CD14-positive monocyte (primary cell): ENCODE measurements at regions not wholly inside any gene's neighbourhood (a gene's known extent, or its start where the extent isn't known, plus 50 kb on each side); places are given as distances from the start of the nearest gene placed in this dataset.

Experiments used
- DNase-seq, 3 donors: peaks; one replicate each; pipeline ENCODE4 v3.0.0-alpha.2; 2011 to 2022
- H2AFZ ChIP-seq: 2 replicates; pipeline ENCODE4 v1.6.0; 2012; ENCODE audit warnings: mild to moderate bottlenecking, low read depth, low read length, inconsistent platforms; ENCODE audit not compliant: insufficient read depth, poor library complexity, severe bottlenecking
- H3K27ac ChIP-seq, 2 donors: 1 replicate in 1 of 2; 2 replicates in 1 of 2; pipeline ENCODE4 v1.5.1; 2012 to 2013; ENCODE audit warnings: low read length in 2 of 2, control low read depth in 1 of 2, inconsistent platforms in 1 of 2, low read depth in 1 of 2, mild to moderate bottlenecking in 1 of 2
- H3K27me3 ChIP-seq, 2 donors: one replicate each; pipeline versions ENCODE4 v1.6.0 to v1.6.1; 2011 to 2013; ENCODE audit warnings: low read length in 2 of 2; ENCODE audit not compliant: control insufficient read depth in 2 of 2, insufficient read depth in 2 of 2
- H3K36me3 ChIP-seq, 2 donors: replicated peaks in 1 of 2; 1 replicate in 1 of 2; 2 replicates in 1 of 2; pipeline versions ENCODE4 v1.5.1 to v1.6.1; 2012 to 2013; ENCODE audit warnings: low read length in 2 of 2, control low read depth in 1 of 2, inconsistent platforms in 1 of 2, mild to moderate bottlenecking in 1 of 2; ENCODE audit not compliant: insufficient read depth in 2 of 2, control insufficient read depth in 1 of 2
- H3K4me1 ChIP-seq, 2 donors: 1 replicate in 1 of 2; 2 replicates in 1 of 2; pipeline versions ENCODE4 v1.5.1 to v1.6.1; 2012 to 2013; ENCODE audit warnings: low read length in 2 of 2, control low read depth in 1 of 2, inconsistent platforms in 1 of 2, mild to moderate bottlenecking in 1 of 2, moderate library complexity in 1 of 2; ENCODE audit not compliant: insufficient read depth in 2 of 2, control insufficient read depth in 1 of 2
- H3K4me2 ChIP-seq: replicated peaks from 2 replicates; pipeline ENCODE3; 2012; ENCODE audit warnings: low read length, moderate library complexity, mild to moderate bottlenecking; ENCODE audit not compliant: poor library complexity, severe bottlenecking; ENCODE audit errors: extremely low read depth
- H3K4me3 ChIP-seq, 3 experiments: fragments of 200-600 bp in 1 of 3; sonication (generic) in 1 of 3; replicated peaks in 1 of 3; 1 replicate in 2 of 3; 2 replicates in 1 of 3; pipeline ENCODE4 v1.5.1; 2011 to 2013; ENCODE audit warnings: low read length in 3 of 3, mild to moderate bottlenecking in 3 of 3, control low read depth in 2 of 3, low read depth in 2 of 3, inconsistent platforms in 1 of 3, moderate library complexity in 1 of 3
- H3K79me2 ChIP-seq: 2 replicates; pipeline ENCODE4 v1.6.0; 2012; ENCODE audit warnings: mild to moderate bottlenecking, control low read depth, inconsistent platforms, low read length, moderate library complexity; ENCODE audit not compliant: insufficient read depth
- H3K9ac ChIP-seq: 2 replicates; pipeline ENCODE4 v1.6.0; 2017; ENCODE audit warnings: low read length, mild to moderate bottlenecking; ENCODE audit not compliant: insufficient read depth, poor library complexity, severe bottlenecking
- H3K9me3 ChIP-seq, 2 donors: replicated peaks in 1 of 2; 1 replicate in 1 of 2; 2 replicates in 1 of 2; pipeline versions ENCODE4 v1.5.1 to v1.6.1; 2012 to 2013; ENCODE audit warnings: low read length in 2 of 2, control low read depth in 1 of 2; ENCODE audit not compliant: control insufficient read depth in 1 of 2, insufficient read depth in 1 of 2
- H4K20me1 ChIP-seq: 2 replicates; pipeline ENCODE4 v1.6.0; 2012; ENCODE audit warnings: mild to moderate bottlenecking, low read length, control low read depth, moderate library complexity; ENCODE audit not compliant: insufficient read depth
- H3K27ac Mint-ChIP-seq, 7 donors: one replicate each; pipeline ENCODE4 v1.8.0; 2020; ENCODE audit warnings: mild to moderate bottlenecking in 7 of 7, mixed read lengths in 7 of 7, moderate library complexity in 6 of 7, inconsistent platforms in 2 of 7
- H3K27me3 Mint-ChIP-seq, 3 donors: one replicate each; pipeline ENCODE4 v1.8.0; 2021 to 2022; ENCODE audit warnings: low read depth in 3 of 3, mild to moderate bottlenecking in 3 of 3, mixed read lengths in 3 of 3, moderate library complexity in 3 of 3, inconsistent platforms in 1 of 3
- H3K36me3 Mint-ChIP-seq, 2 donors: one replicate each; pipeline ENCODE4 v1.8.0; 2020; ENCODE audit warnings: mixed read lengths in 2 of 2, inconsistent platforms in 1 of 2, mild to moderate bottlenecking in 1 of 2
- H3K4me1 Mint-ChIP-seq: one replicate; pipeline ENCODE4 v1.8.0; 2020; ENCODE audit warnings: mild to moderate bottlenecking, mixed read lengths
- H3K4me3 Mint-ChIP-seq, 2 donors: one replicate each; pipeline ENCODE4 v1.8.0; 2020; ENCODE audit warnings: mild to moderate bottlenecking in 2 of 2, mixed read lengths in 2 of 2, moderate library complexity in 1 of 2
- H3K9me3 Mint-ChIP-seq, 7 donors: one replicate each; pipeline ENCODE4 v1.8.0; 2020 to 2022; ENCODE audit warnings: mixed read lengths in 7 of 7, mild to moderate bottlenecking in 6 of 7, moderate library complexity in 6 of 7, inconsistent platforms in 2 of 7
- WGBS: methylation state at CpG from one replicate; pipeline ENCODE4 v1.1.5; 2013; ENCODE audit warnings: missing lambda C conversion rate; ENCODE audit not compliant: insufficient coverage; 5-methylcytosine and 5-hydroxymethylcytosine counted together
- intact Hi-C, 2 donors: fragments of 100-400 bp; cut with micrococcal nuclease; formaldehyde crosslinking; loops; one replicate each; pipeline versions ENCODE4 v1.15.0 to v1.15.1; 2023
- TF ChIP-seq, protein P1 (sequence below): fragments of 200-600 bp; IDR thresholded peaks from one replicate; pipeline ENCODE4 v1.8.0; 2022; ENCODE audit warnings: antibody characterized with exemption, mild to moderate bottlenecking

GRCh38 chr3:54032598-54032997 lies 89.8 kb upstream of the CACNA2D3 start:
- intact Hi-C loops: no loop called here
- H3K27ac Mint-ChIP-seq: no peak overlapping the region
- Histone ChIP-seq H3K4me1 (no peaks in the 10 kb centered on the region), H3K36me3 (no peaks in the 10 kb centered on the region), H3K9me3 (no peaks in the 10 kb centered on the region), H3K4me3 (no peak overlapping the region), H3K79me2 (no peaks in the 10 kb centered on the region), H3K4me2 (no peak overlapping the region), H3K27me3 (no peaks in the 10 kb centered on the region), H2AFZ (no peak overlapping the region), H3K27ac (no peak overlapping the region), H4K20me1 (no peaks in the 10 kb centered on the region), H3K9ac (no peak overlapping the region)
- TF ChIP-seq, protein P1, sequence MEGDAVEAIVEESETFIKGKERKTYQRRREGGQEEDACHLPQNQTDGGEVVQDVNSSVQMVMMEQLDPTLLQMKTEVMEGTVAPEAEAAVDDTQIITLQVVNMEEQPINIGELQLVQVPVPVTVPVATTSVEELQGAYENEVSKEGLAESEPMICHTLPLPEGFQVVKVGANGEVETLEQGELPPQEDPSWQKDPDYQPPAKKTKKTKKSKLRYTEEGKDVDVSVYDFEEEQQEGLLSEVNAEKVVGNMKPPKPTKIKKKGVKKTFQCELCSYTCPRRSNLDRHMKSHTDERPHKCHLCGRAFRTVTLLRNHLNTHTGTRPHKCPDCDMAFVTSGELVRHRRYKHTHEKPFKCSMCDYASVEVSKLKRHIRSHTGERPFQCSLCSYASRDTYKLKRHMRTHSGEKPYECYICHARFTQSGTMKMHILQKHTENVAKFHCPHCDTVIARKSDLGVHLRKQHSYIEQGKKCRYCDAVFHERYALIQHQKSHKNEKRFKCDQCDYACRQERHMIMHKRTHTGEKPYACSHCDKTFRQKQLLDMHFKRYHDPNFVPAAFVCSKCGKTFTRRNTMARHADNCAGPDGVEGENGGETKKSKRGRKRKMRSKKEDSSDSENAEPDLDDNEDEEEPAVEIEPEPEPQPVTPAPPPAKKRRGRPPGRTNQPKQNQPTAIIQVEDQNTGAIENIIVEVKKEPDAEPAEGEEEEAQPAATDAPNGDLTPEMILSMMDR: no peak
- no peaks in the 10 kb centered on the region for H3K36me3 Mint-ChIP-seq
- H3K27me3 Mint-ChIP-seq: peaks cover 2 to 4% (median 4%) of the 10 kb centered on the region in 3 donors
- WGBS: 92% methylated on average over 2 of the region's 5 CpGs
- H3K4me3 Mint-ChIP-seq: no peak overlapping the region
- DNase-seq: no peak
- no peaks in the 10 kb centered on the region for H3K4me1 Mint-ChIP-seq
- peaks cover 0 to 7% (median 3%) of the 10 kb centered on the region in 7 donors for H3K9me3 Mint-ChIP-seq

- no peaks in the 10 kb centered on the region for H4K20me1 ChIP-seq
- H3K27ac ChIP-seq: no peak overlapping the region
- intact Hi-C loops: no loop called here
- Mint-ChIP-seq H3K4me1 (no peaks in the 10 kb centered on the region), H3K36me3 (no peaks in the 10 kb centered on the region), H3K9me3 (peaks cover 0 to 2% (median 0%) of the 10 kb centered on the region in 7 donors), H3K27ac (no peak overlapping the region), H3K4me3 (no peak overlapping the region), H3K27me3 (peaks cover 3 to 5% (median 4%) of the 10 kb centered on the region in 3 donors)
- H3K79me2 ChIP-seq: no peaks in the 10 kb centered on the region
- no peak overlapping the region for H2AFZ ChIP-seq
- H3K4me3 ChIP-seq: no peak overlapping the region
- WGBS: 89% methylated on average over 2 of the region's 5 CpGs
- H3K27me3 ChIP-seq: no peaks in the 10 kb centered on the region
- no peaks in the 10 kb centered on the region for H3K4me1 ChIP-seq
- H3K36me3 ChIP-seq: no peaks in the 10 kb centered on the region
- no peak overlapping the region for H3K4me2 ChIP-seq
- TF ChIP-seq, protein P1: no peak
- H3K9me3 ChIP-seq: no peaks in the 10 kb centered on the region
- H3K9ac ChIP-seq: no peak overlapping the region
- DNase-seq: no peak
Observed at GRCh38 chr3:54028372-54028771, 94.0 kb upstream of the CACNA2D3 start.
